ENCODE measurements at regions not wholly inside any gene's neighbourhood (a gene's known extent, or its start where the extent isn't known, plus 50 kb on each side); places are given as distances from the start of the nearest gene placed in this dataset.
A peak's percentile ranks its signal among the peaks of the same experiment; 100 is the strongest.

- WGBS = 88% methylated on average over 6 of the region's 6 CpGs
- Histone ChIP-seq H3K27ac (ENCODE audit: low read depth in 1 of 2, low read length in 1 of 2) (no peak overlapping the region), H3K9me3 (ENCODE audit: control insufficient read depth in 2 of 2, insufficient read depth in 1 of 2, low read length in 1 of 2) (no peaks in the 10 kb centered on the region), H3K4me3 (ENCODE audit: low read length in 2 of 2) (no peak overlapping the region), H3K27me3 (ENCODE audit: control insufficient read depth in 2 of 2, insufficient read depth in 1 of 2, low read length in 1 of 2) (no peaks in the 10 kb centered on the region), H3K4me1 (ENCODE audit: control insufficient read depth in 2 of 2, insufficient read depth in 2 of 2, low read length in 2 of 2) (no peaks in the 10 kb centered on the region), H3K36me3 (ENCODE audit: control insufficient read depth in 2 of 2, insufficient read depth in 2 of 2, low read length in 1 of 2) (no peaks in the 10 kb centered on the region)
- no peak for DNase-seq (ENCODE audit: low read depth in 6 of 9, low spot score in 9 of 9)
Observed at GRCh38 chr2:59567151-59567550, 986.3 kb downstream of the BCL11A start.

- no peak for DNase-seq (ENCODE audit: low read depth in 6 of 9, low spot score in 9 of 9)
- Histone ChIP-seq H3K27me3 (ENCODE audit: control insufficient read depth in 2 of 2, insufficient read depth in 1 of 2, low read length in 1 of 2) (no peaks in the 10 kb centered on the region), H3K27ac (ENCODE audit: low read depth in 1 of 2, low read length in 1 of 2) (no peak overlapping the region), H3K4me3 (ENCODE audit: low read length in 2 of 2) (no peak overlapping the region), H3K36me3 (ENCODE audit: control insufficient read depth in 2 of 2, insufficient read depth in 2 of 2, low read length in 1 of 2) (no peaks in the 10 kb centered on the region), H3K9me3 (ENCODE audit: control insufficient read depth in 2 of 2, insufficient read depth in 1 of 2, low read length in 1 of 2) (no peaks in the 10 kb centered on the region), H3K4me1 (ENCODE audit: control insufficient read depth in 2 of 2, insufficient read depth in 2 of 2, low read length in 2 of 2) (no peaks in the 10 kb centered on the region)
- 95% methylated on average over 2 of the region's 2 CpGs for WGBS
Observed at GRCh38 chr2:59566739-59567138, 986.7 kb downstream of the BCL11A start.

GRCh38 chr2:59561281-59561680, 992.2 kb downstream of the BCL11A start:
- 95% methylated on average over 2 of the region's 2 CpGs for WGBS
- no peaks in the 10 kb centered on the region for H3K9me3 ChIP-seq (ENCODE audit: control insufficient read depth in 2 of 2, insufficient read depth in 1 of 2, low read length in 1 of 2)
- H3K4me1 ChIP-seq (ENCODE audit: control insufficient read depth in 2 of 2, insufficient read depth in 2 of 2, low read length in 2 of 2) = no peaks in the 10 kb centered on the region
- no peak for DNase-seq (ENCODE audit: low read depth in 6 of 9, low spot score in 9 of 9)
- no peak overlapping the region for H3K27ac ChIP-seq (ENCODE audit: low read depth in 1 of 2, low read length in 1 of 2)
- H3K4me3 ChIP-seq (ENCODE audit: low read length in 2 of 2) = no peak overlapping the region
- no peaks in the 10 kb centered on the region for H3K36me3 ChIP-seq (ENCODE audit: control insufficient read depth in 2 of 2, insufficient read depth in 2 of 2, low read length in 1 of 2)
- no peaks in the 10 kb centered on the region for H3K27me3 ChIP-seq (ENCODE audit: control insufficient read depth in 2 of 2, insufficient read depth in 1 of 2, low read length in 1 of 2)

- Histone ChIP-seq H3K4me1 (ENCODE audit: control insufficient read depth in 2 of 2, insufficient read depth in 2 of 2, low read length in 2 of 2) (no peaks in the 10 kb centered on the region), H3K9me3 (ENCODE audit: control insufficient read depth in 2 of 2, insufficient read depth in 1 of 2, low read length in 1 of 2) (no peaks in the 10 kb centered on the region), H3K36me3 (ENCODE audit: control insufficient read depth in 2 of 2, insufficient read depth in 2 of 2, low read length in 1 of 2) (no peaks in the 10 kb centered on the region), H3K27me3 (ENCODE audit: control insufficient read depth in 2 of 2, insufficient read depth in 1 of 2, low read length in 1 of 2) (no peaks in the 10 kb centered on the region), H3K4me3 (ENCODE audit: low read length in 2 of 2) (no peak overlapping the region), H3K27ac (ENCODE audit: low read depth in 1 of 2, low read length in 1 of 2) (no peak overlapping the region)
- WGBS = 79% methylated on average over 3 of the region's 3 CpGs
- DNase-seq (ENCODE audit: low read depth in 6 of 9, low spot score in 9 of 9) = no peak
Observed at GRCh38 chr2:59560769-59561168, 992.7 kb downstream of the BCL11A start.

GRCh38 chr2:59540864-59541263, 1012.6 kb downstream of the BCL11A start:
- DNase-seq (ENCODE audit: low read depth in 6 of 9, low spot score in 9 of 9) = no peak
- Histone ChIP-seq H3K4me1 (ENCODE audit: control insufficient read depth in 2 of 2, insufficient read depth in 2 of 2, low read length in 2 of 2) (no peaks in the 10 kb centered on the region), H3K27ac (ENCODE audit: low read depth in 1 of 2, low read length in 1 of 2) (no peak overlapping the region), H3K27me3 (ENCODE audit: control insufficient read depth in 2 of 2, insufficient read depth in 1 of 2, low read length in 1 of 2) (no peaks in the 10 kb centered on the region), H3K36me3 (ENCODE audit: control insufficient read depth in 2 of 2, insufficient read depth in 2 of 2, low read length in 1 of 2) (no peaks in the 10 kb centered on the region), H3K4me3 (ENCODE audit: low read length in 2 of 2) (no peak overlapping the region), H3K9me3 (ENCODE audit: control insufficient read depth in 2 of 2, insufficient read depth in 1 of 2, low read length in 1 of 2) (no peaks in the 10 kb centered on the region)
- 93% methylated on average over 4 of the region's 4 CpGs for WGBS

- no peaks in the 10 kb centered on the region for H3K36me3 ChIP-seq (ENCODE audit: control insufficient read depth in 2 of 2, insufficient read depth in 2 of 2, low read length in 1 of 2)
- DNase-seq (ENCODE audit: low read depth in 6 of 9, low spot score in 9 of 9) = no peak
- no peaks in the 10 kb centered on the region for H3K9me3 ChIP-seq (ENCODE audit: control insufficient read depth in 2 of 2, insufficient read depth in 1 of 2, low read length in 1 of 2)
Observed at GRCh38 chr2:59538398-59538911, 1015.0 kb downstream of the BCL11A start.

GRCh38 chr2:59532808-59533207, 1020.6 kb downstream of the BCL11A start:
- Histone ChIP-seq H3K27ac (ENCODE audit: low read depth in 1 of 2, low read length in 1 of 2) (no peak overlapping the region), H3K9me3 (ENCODE audit: control insufficient read depth in 2 of 2, insufficient read depth in 1 of 2, low read length in 1 of 2) (peaks cover 0 to 4% of the 10 kb centered on the region in 2 donors), H3K4me1 (ENCODE audit: control insufficient read depth in 2 of 2, insufficient read depth in 2 of 2, low read length in 2 of 2) (no peaks in the 10 kb centered on the region), H3K36me3 (ENCODE audit: control insufficient read depth in 2 of 2, insufficient read depth in 2 of 2, low read length in 1 of 2) (no peaks in the 10 kb centered on the region), H3K27me3 (ENCODE audit: control insufficient read depth in 2 of 2, insufficient read depth in 1 of 2, low read length in 1 of 2) (no peaks in the 10 kb centered on the region), H3K4me3 (ENCODE audit: low read length in 2 of 2) (no peak overlapping the region)
- WGBS = 97% methylated on average over 3 of the region's 3 CpGs
- DNase-seq (ENCODE audit: low read depth in 6 of 9, low spot score in 9 of 9) = no peak

More at GRCh38 chr2:59538398-59538911, 1015.0 kb downstream of the BCL11A start:
- Histone ChIP-seq H3K4me1 (ENCODE audit: control insufficient read depth in 2 of 2, insufficient read depth in 2 of 2, low read length in 2 of 2) (no peaks in the 10 kb centered on the region), H3K27ac (ENCODE audit: low read depth in 1 of 2, low read length in 1 of 2) (no peak overlapping the region), H3K4me3 (ENCODE audit: low read length in 2 of 2) (no peak overlapping the region), H3K27me3 (ENCODE audit: control insufficient read depth in 2 of 2, insufficient read depth in 1 of 2, low read length in 1 of 2) (no peaks in the 10 kb centered on the region)
- WGBS = 97% methylated on average over 2 of the region's 2 CpGs

GRCh38 chr2:59530258-59530657, 1023.2 kb downstream of the BCL11A start:
- Histone ChIP-seq H3K27me3 (ENCODE audit: control insufficient read depth in 2 of 2, insufficient read depth in 1 of 2, low read length in 1 of 2) (no peaks in the 10 kb centered on the region), H3K36me3 (ENCODE audit: control insufficient read depth in 2 of 2, insufficient read depth in 2 of 2, low read length in 1 of 2) (no peaks in the 10 kb centered on the region), H3K9me3 (ENCODE audit: control insufficient read depth in 2 of 2, insufficient read depth in 1 of 2, low read length in 1 of 2) (peaks cover 0 to 4% of the 10 kb centered on the region in 2 donors), H3K4me1 (ENCODE audit: control insufficient read depth in 2 of 2, insufficient read depth in 2 of 2, low read length in 2 of 2) (no peaks in the 10 kb centered on the region), H3K27ac (ENCODE audit: low read depth in 1 of 2, low read length in 1 of 2) (no peak overlapping the region), H3K4me3 (ENCODE audit: low read length in 2 of 2) (no peak overlapping the region)
- WGBS = 94% methylated on average over 1 of the region's 1 CpG
- no peak for DNase-seq (ENCODE audit: low read depth in 6 of 9, low spot score in 9 of 9)

- Histone ChIP-seq H3K27me3 (ENCODE audit: control insufficient read depth in 2 of 2, insufficient read depth in 1 of 2, low read length in 1 of 2) (no peaks in the 10 kb centered on the region), H3K9me3 (ENCODE audit: control insufficient read depth in 2 of 2, insufficient read depth in 1 of 2, low read length in 1 of 2) (peaks cover 0 to 4% of the 10 kb centered on the region in 2 donors), H3K4me3 (ENCODE audit: low read length in 2 of 2) (no peak overlapping the region), H3K4me1 (ENCODE audit: control insufficient read depth in 2 of 2, insufficient read depth in 2 of 2, low read length in 2 of 2) (no peaks in the 10 kb centered on the region), H3K36me3 (ENCODE audit: control insufficient read depth in 2 of 2, insufficient read depth in 2 of 2, low read length in 1 of 2) (no peaks in the 10 kb centered on the region), H3K27ac (ENCODE audit: low read depth in 1 of 2, low read length in 1 of 2) (no peak overlapping the region)
- WGBS = 95% methylated on average over 7 of the region's 7 CpGs
- no peak for DNase-seq (ENCODE audit: low read depth in 6 of 9, low spot score in 9 of 9)
Observed at GRCh38 chr2:59529726-59530125, 1023.7 kb downstream of the BCL11A start.

- 27% methylated on average over 4 of the region's 4 CpGs for WGBS
- H3K27ac ChIP-seq (ENCODE audit: low read depth in 1 of 2, low read length in 1 of 2) = no peak overlapping the region
Observed at GRCh38 chr2:59528525-59528924, 1024.9 kb downstream of the BCL11A start.

More at GRCh38 chr2:59528525-59528924, 1024.9 kb downstream of the BCL11A start:
- Histone ChIP-seq H3K9me3 (ENCODE audit: control insufficient read depth in 2 of 2, insufficient read depth in 1 of 2, low read length in 1 of 2) (peaks cover 0 to 4% of the 10 kb centered on the region in 2 donors), H3K4me3 (ENCODE audit: low read length in 2 of 2) (no peak overlapping the region), H3K36me3 (ENCODE audit: control insufficient read depth in 2 of 2, insufficient read depth in 2 of 2, low read length in 1 of 2) (no peaks in the 10 kb centered on the region), H3K4me1 (ENCODE audit: control insufficient read depth in 2 of 2, insufficient read depth in 2 of 2, low read length in 2 of 2) (no peaks in the 10 kb centered on the region), H3K27me3 (ENCODE audit: control insufficient read depth in 2 of 2, insufficient read depth in 1 of 2, low read length in 1 of 2) (no peaks in the 10 kb centered on the region)
- peak in 8 of 9 donors; percentile 3 to 63 (median 26) for DNase-seq (ENCODE audit: low read depth in 6 of 9, low spot score in 9 of 9)
